Natural killer cell (primary cell): ENCODE measurements at regions not wholly inside any gene's neighbourhood (a gene's known extent, or its start where the extent isn't known, plus 50 kb on each side); places are given as distances from the start of the nearest gene placed in this dataset.

ENCODE experiments used
- ATAC-seq, 3 donors: fragments of 150-1000 bp in 2 of 3; fragments of 200-7000 bp in 1 of 3; cut with Tn5 transposase; 1 replicate in 1 of 3; 2 replicates in 2 of 3; pipeline ENCODE4 v1.10.0; 2021; ENCODE audit warnings: mild to moderate bottlenecking in 2 of 3, moderate library complexity in 2 of 3
- DNase-seq, 2 donors: peaks; one replicate each; pipeline versions ENCODE4 v3.0.0 to v3.0.0-alpha.2; 2013 to 2021; ENCODE audit warnings: mixed read lengths in 1 of 2
- H3K27ac ChIP-seq: one replicate; pipeline ENCODE4 v1.5.1; 2013; ENCODE audit warnings: mild to moderate bottlenecking, low read length
- H3K27me3 ChIP-seq: one replicate; pipeline ENCODE4 v1.6.1; 2013; ENCODE audit warnings: low read length; ENCODE audit not compliant: control insufficient read depth, insufficient read depth
- H3K36me3 ChIP-seq: one replicate; pipeline ENCODE4 v1.6.1; 2013; ENCODE audit warnings: low read length; ENCODE audit not compliant: control insufficient read depth, insufficient read depth
- H3K4me1 ChIP-seq: one replicate; pipeline ENCODE4 v1.6.1; 2013; ENCODE audit warnings: low read length; ENCODE audit not compliant: control insufficient read depth, insufficient read depth
- H3K4me3 ChIP-seq: one replicate; pipeline ENCODE4 v1.5.1; 2013; ENCODE audit warnings: low read length
- H3K9me3 ChIP-seq: one replicate; pipeline ENCODE4 v1.6.1; 2013; ENCODE audit warnings: low read length; ENCODE audit not compliant: control insufficient read depth, insufficient read depth
- H3K27ac Mint-ChIP-seq, 2 donors: one replicate each; pipeline ENCODE4 v1.8.0; 2022; ENCODE audit warnings: mild to moderate bottlenecking in 2 of 2, mixed read lengths in 2 of 2, moderate library complexity in 1 of 2
- H3K27me3 Mint-ChIP-seq, 2 donors: one replicate each; pipeline ENCODE4 v1.8.0; 2022; ENCODE audit warnings: low read depth in 2 of 2, mixed read lengths in 2 of 2
- H3K36me3 Mint-ChIP-seq: one replicate; pipeline ENCODE4 v1.8.0; 2022; ENCODE audit warnings: mixed read lengths
- H3K4me1 Mint-ChIP-seq, 2 donors: one replicate each; pipeline ENCODE4 v1.8.0; 2022; ENCODE audit warnings: mixed read lengths in 2 of 2
- H3K4me3 Mint-ChIP-seq: one replicate; pipeline ENCODE4 v1.8.0; 2022; ENCODE audit warnings: mild to moderate bottlenecking, moderate library complexity, mixed read lengths
- H3K9me3 Mint-ChIP-seq, 2 donors: one replicate each; pipeline ENCODE4 v1.8.0; 2022; ENCODE audit warnings: mixed read lengths in 2 of 2
- WGBS: methylation state at CpG from one replicate; pipeline ENCODE4 v1.1.7; 2013; ENCODE audit warnings: missing lambda C conversion rate; ENCODE audit not compliant: insufficient coverage; 5-methylcytosine and 5-hydroxymethylcytosine counted together
- intact Hi-C: fragments of 100-400 bp; cut with micrococcal nuclease; formaldehyde crosslinking; loops from one replicate; pipeline ENCODE4 v1.14.2; 2022
- TF ChIP-seq, protein P1 (sequence below): fragments of 200-600 bp; IDR thresholded peaks from one replicate; pipeline ENCODE4 v1.8.0; 2022; ENCODE audit warnings: antibody characterized with exemption

GRCh38 chr2:226644399-226644865, 155.2 kb downstream of the IRS1 start:
- WGBS = 39% methylated on average over 5 of the region's 6 CpGs
- Mint-ChIP-seq H3K27ac (no peak overlapping the region), H3K4me1 (no peaks in the 10 kb centered on the region), H3K9me3 (peaks cover 0 to 2% of the 10 kb centered on the region in 2 donors), H3K36me3 (no peaks in the 10 kb centered on the region), H3K4me3 (no peak overlapping the region), H3K27me3 (no peaks in the 10 kb centered on the region)
- H3K9me3 ChIP-seq = peaks cover 6% of the 10 kb centered on the region
- intact Hi-C loops = no loop called here
- TF ChIP-seq, protein P1, sequence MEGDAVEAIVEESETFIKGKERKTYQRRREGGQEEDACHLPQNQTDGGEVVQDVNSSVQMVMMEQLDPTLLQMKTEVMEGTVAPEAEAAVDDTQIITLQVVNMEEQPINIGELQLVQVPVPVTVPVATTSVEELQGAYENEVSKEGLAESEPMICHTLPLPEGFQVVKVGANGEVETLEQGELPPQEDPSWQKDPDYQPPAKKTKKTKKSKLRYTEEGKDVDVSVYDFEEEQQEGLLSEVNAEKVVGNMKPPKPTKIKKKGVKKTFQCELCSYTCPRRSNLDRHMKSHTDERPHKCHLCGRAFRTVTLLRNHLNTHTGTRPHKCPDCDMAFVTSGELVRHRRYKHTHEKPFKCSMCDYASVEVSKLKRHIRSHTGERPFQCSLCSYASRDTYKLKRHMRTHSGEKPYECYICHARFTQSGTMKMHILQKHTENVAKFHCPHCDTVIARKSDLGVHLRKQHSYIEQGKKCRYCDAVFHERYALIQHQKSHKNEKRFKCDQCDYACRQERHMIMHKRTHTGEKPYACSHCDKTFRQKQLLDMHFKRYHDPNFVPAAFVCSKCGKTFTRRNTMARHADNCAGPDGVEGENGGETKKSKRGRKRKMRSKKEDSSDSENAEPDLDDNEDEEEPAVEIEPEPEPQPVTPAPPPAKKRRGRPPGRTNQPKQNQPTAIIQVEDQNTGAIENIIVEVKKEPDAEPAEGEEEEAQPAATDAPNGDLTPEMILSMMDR = no peak
- H3K4me1 ChIP-seq = no peaks in the 10 kb centered on the region
- DNase-seq (no peak), ATAC-seq (no peak)
- H3K36me3 ChIP-seq = no peaks in the 10 kb centered on the region
- no peaks in the 10 kb centered on the region for H3K27me3 ChIP-seq
- H3K27ac ChIP-seq = no peak overlapping the region
- no peak overlapping the region for H3K4me3 ChIP-seq

GRCh38 chr2:226643946-226644282, 155.7 kb downstream of the IRS1 start:
- H3K36me3 ChIP-seq = no peaks in the 10 kb centered on the region
- no peaks in the 10 kb centered on the region for H3K4me1 Mint-ChIP-seq
- TF ChIP-seq, protein P1 = no peak
- 37% methylated on average over 4 of the region's 5 CpGs for WGBS
- no peak overlapping the region for H3K27ac ChIP-seq
- H3K36me3 Mint-ChIP-seq = no peaks in the 10 kb centered on the region
- ATAC-seq (no peak), DNase-seq (no peak)
- H3K27me3 Mint-ChIP-seq = no peaks in the 10 kb centered on the region
- intact Hi-C loops = no loop called here
- no peaks in the 10 kb centered on the region for H3K27me3 ChIP-seq
- H3K9me3 Mint-ChIP-seq = peaks cover 0 to 3% of the 10 kb centered on the region in 2 donors
- no peaks in the 10 kb centered on the region for H3K4me1 ChIP-seq
- peaks cover 3% of the 10 kb centered on the region for H3K9me3 ChIP-seq
- no peak overlapping the region for H3K4me3 Mint-ChIP-seq
- H3K27ac Mint-ChIP-seq = no peak overlapping the region
- no peak overlapping the region for H3K4me3 ChIP-seq

- no peak overlapping the region for H3K27ac Mint-ChIP-seq
- no peak for ATAC-seq
- intact Hi-C loops = no loop called here
- H3K27me3 Mint-ChIP-seq = no peaks in the 10 kb centered on the region
- no peak overlapping the region for H3K4me3 ChIP-seq
- WGBS = 76% methylated on average over 2 of the region's 6 CpGs
- no peak overlapping the region for H3K27ac ChIP-seq
- H3K36me3 ChIP-seq = no peaks in the 10 kb centered on the region
- H3K9me3 Mint-ChIP-seq = peaks cover 0 to 3% of the 10 kb centered on the region in 2 donors
- no peaks in the 10 kb centered on the region for H3K27me3 ChIP-seq
- no peaks in the 10 kb centered on the region for H3K4me1 ChIP-seq
- TF ChIP-seq, protein P1 = no peak
- no peak for DNase-seq
- no peak overlapping the region for H3K4me3 Mint-ChIP-seq
- no peaks in the 10 kb centered on the region for H3K9me3 ChIP-seq
- no peaks in the 10 kb centered on the region for H3K36me3 Mint-ChIP-seq
- H3K4me1 Mint-ChIP-seq = no peaks in the 10 kb centered on the region
Observed at GRCh38 chr2:226643030-226643945, 156.3 kb downstream of the IRS1 start.
